SHP77 treated with DMSO at 0.1 percent for 48 hours (cell line): ENCODE measurements at regions not wholly inside any gene's neighbourhood (a gene's known extent, or its start where the extent isn't known, plus 50 kb on each side); places are given as distances from the start of the nearest gene placed in this dataset.
"Not testable (repeated sequence)": the region's sequence is repeated elsewhere in the genome, so short reads cannot be mapped to it uniquely, and the experiment has no call there.

ENCODE experiments used
- DNase-seq: peaks from one replicate; lab custom pipeline; 2025; lab: John Stamatoyannopoulos, UW

- no peak for DNase-seq
Measured at GRCh38 chr5:108696951-108697715, 50.6 kb upstream of the FER start.

DNA sequence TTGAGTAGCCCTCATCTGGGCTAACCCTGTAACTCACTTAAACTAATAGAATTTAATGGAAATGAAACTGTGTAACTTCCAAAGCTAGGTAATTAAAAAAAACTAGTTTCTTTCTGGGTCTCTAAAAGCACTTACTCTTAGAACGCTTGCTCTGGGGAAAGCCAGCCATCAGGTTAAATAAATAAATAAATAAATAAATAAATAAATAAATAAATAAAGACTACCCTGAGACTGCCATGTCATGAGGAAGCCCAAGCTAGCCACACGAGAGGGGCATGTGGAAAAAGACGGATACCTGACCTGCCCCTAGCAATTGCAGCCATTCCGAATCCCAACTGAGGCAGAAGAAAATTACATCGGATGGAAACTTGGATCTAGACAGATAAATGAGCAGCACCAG is 51.3 kb upstream of the FER start:
- no peak for DNase-seq

- DNase-seq = no peak
Measured at GRCh38 chr5:108688485-108688884, 59.2 kb upstream of the FER start.

GRCh38 chr5:108687595-108688200 is 60.0 kb upstream of the FER start:
- DNase-seq = no peak

- DNase-seq = no peak
Measured at GRCh38 chr5:108686676-108687075, 61.0 kb upstream of the FER start.

- not testable (repeated sequence) for DNase-seq
Measured at GRCh38 chr5:108685448-108686216, 62.1 kb upstream of the FER start.

DNA sequence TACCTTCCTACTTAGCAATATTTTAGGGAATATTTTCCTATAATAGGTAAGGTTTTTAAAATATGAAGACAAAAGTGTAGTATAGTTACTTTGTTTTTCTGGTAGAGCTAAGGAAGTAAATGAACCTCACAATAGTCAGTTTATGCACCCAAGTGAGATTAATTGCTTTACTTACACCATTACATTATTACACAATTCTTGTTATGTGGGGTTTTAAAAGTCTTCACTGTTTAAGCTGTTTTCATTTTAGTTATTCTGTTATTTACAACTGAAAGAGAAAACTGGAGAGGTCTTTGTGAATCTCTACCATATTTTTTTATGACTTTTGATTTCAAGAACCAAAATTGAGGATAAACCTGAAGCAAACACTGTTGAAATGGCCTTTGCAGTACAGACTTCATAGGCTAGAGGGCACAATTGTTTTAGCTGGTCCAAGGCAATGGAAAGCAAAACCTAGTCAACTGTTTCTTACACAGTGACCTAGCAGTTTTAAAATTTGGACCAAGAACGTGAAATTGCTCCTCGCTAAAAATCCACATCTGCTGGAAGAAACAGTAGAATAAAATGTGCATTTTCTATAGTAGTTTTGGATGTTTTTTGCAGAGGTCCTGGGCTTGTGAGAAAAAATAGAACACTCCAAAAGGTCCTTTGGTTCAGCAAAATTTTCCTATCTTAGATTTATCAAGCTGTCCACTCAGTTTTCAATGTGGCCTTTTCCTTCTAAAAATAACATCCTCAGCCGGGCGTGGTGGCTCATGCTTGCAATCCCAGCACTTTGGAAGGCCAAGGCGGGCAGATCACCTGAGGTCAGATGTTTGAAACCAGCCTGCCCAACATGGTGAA is 66.4 kb upstream of the FER start:
- peak; percentile 20 for DNase-seq

GRCh38 chr5:108678091-108678490 is 69.6 kb upstream of the FER start:
- no peak for DNase-seq

GRCh38 chr5:108675736-108676135 is 72.0 kb upstream of the FER start:
- no peak for DNase-seq

- no peak for DNase-seq
Measured at GRCh38 chr5:108672639-108673038, 75.1 kb upstream of the FER start.

DNA sequence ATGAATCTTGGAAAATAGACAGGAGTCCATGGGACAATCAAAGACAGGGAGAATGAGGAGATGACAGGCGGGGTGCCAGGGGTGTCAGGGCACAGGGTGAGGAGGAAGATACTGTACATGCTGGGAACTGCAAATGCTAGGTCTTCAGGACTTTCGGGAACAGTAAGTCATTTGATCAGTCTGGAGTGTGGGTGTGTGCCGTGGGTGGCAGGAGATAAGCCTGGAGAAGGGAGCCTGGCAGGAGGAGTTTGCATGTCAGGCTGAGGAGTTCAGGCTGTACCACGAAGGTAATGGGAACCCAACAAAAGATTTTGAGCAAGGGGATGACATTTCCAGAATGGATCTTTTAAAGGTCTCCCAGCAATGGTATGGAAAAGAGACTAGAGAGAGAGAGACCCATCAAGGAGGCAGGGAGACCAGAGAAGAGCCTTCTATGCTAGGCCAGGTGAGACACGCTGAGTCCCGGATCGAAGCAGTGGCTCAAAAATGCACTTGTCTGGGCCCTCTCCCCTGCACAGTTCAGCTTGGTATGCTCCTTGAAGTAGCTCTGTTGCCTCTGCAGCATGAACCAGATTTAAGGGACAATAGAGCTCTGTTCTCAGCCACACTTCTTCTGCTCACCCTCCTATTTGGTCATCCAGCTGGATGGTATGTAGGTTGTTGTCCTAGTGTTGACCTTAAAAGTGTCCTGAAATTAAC is 77.0 kb upstream of the FER start:
- no peak for DNase-seq

DNA sequence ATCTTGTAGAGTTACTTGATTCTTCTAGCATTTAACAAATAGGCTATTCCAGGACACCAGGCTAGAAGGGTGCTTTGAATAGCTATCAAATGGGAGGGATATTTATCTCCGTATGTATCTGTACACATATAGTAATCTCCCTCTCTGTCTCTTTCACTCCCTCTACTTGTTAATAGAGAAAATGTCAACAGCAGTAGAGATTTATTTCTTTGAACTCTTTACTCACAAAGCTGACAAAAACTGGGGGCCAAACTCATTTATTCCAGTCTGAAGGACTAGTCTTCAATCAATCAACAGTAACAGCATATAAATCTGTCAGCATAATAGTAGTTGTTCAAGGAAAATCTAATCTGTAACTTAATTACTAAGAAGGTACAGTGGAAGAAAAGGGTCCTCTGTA is 78.2 kb upstream of the FER start:
- DNase-seq = no peak

DNA sequence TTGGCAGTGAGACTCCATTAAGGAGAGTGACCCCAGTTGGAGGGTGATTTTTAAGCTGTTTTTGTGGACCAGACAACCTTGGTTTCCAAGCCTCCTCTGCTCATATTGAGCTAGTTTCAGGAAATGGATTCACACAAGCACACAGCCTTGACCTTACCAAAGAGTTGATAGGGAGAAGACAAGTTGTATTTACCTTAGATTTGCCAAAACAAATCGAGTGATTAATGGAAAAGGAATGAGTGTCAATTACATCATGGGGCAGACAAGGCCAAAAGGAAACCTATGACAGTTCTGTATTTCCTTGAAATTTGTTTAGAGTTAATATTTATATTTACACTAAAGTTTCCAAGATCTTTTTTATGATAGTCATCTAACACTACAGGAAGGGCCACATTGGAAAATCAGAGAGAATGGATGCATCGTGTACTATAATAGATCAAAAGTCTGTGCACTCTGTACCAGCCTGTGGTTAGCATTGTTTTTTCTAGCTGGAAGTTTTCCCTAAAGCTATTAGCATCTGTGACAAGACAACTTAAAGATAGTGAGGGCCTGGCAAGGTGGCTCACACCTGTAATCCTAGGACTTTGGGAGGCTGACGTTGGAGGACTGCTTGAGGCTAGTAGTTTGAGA is 86.0 kb upstream of the FER start:
- DNase-seq = no peak

GRCh38 chr5:108661024-108661423 is 86.7 kb upstream of the FER start:
- DNase-seq = no peak

DNA sequence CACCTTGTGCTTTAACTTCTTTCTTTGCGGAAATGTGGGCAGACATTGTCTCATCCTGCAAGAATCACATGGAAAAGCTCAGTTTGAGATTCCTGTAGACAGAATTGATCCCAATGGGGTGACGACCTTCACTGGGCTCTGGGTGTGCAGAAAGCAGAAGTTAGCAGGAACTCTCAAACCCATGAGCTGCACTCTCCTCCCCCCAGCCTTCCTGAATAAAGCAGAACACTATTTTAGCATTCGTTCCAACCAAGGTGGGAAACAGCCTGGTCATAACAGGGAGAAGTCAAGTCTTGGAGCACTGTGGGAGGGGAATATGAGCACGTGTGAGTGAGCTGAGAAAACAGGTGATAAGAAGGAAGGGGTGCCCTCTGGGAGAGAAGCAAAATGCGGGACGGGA is 87.4 kb upstream of the FER start:
- DNase-seq = no peak

DNA sequence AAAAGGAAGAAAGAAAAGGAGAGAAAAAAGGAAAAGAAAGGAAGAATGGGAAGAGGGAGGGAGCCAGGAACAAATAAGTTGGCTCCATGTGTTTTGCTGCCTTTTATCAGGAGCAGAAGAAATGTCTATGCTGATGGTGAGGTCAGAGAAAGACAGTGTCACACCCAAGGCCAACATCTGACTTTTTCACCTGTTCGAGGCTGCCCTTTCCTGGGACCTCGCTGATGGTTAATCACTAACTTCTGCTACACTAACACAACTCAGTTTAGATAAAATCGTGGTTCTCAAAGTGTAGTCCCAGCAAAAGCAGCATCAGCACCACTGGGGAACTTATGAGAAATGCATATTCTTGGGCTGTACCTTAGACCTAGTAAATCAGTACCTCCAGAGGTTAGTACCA is 88.2 kb upstream of the FER start:
- no peak for DNase-seq

GRCh38 chr5:108655750-108656450 is 91.8 kb upstream of the FER start:
- DNase-seq = no peak

GRCh38 chr5:108654051-108654450 is 93.6 kb upstream of the FER start:
- DNase-seq = no peak

GRCh38 chr5:108653201-108653600 is 94.5 kb upstream of the FER start:
- DNase-seq = no peak

- no peak for DNase-seq
Measured at GRCh38 chr5:108650997-108651396, 96.7 kb upstream of the FER start.

DNA sequence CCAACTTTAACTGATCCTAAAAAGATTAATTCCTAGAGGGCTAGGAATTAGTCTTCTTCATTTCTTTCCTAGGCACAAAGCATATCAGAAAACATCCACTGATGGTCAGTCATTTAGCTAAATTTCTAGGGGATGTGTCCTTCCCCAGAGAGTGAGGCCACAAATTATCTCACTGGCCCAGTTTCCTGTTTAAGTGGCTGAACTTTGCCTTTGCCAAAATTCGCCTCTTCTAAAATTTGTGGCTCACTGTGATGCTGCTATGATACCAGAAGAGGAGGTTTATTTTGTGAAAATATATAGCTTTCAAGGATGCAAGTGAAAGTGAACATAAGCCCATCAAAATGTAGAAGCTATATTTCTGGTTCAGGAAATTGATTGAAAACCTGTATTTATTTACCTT is 98.1 kb upstream of the FER start:
- no peak for DNase-seq
